SK-N-SH (cell line): ENCODE measurements at regions not wholly inside any gene's neighbourhood (a gene's known extent, or its start where the extent isn't known, plus 50 kb on each side); places are given as distances from the start of the nearest gene placed in this dataset.

ENCODE experiments used
- CTCF ChIA-PET: fragments of 300-600, 350-600 bp; formaldehyde crosslinking; extraction: SDS; loops from one replicate; lab custom pipeline; 2021; lab: Yijun Ruan, JAX
- POLR2A ChIA-PET: fragments of 350-600 bp; sonication (Branson Sonifier 250); formaldehyde crosslinking; extraction: SDS; loops from one replicate; lab custom pipeline; 2020; ENCODE audit warnings: antibody characterized with exemption, inconsistent platforms; lab: Yijun Ruan, JAX
- DNase-seq: peaks from one replicate; pipeline ENCODE4 v3.0.0; 2012
- H2AFZ ChIP-seq: fragments of 200-600 bp; sonication (generic); 2 replicates; pipeline ENCODE4 v1.8.1; 2016; ENCODE audit warnings: antibody characterized with exemption, mild to moderate bottlenecking, low read depth
- H3F3A ChIP-seq: fragments of 200-600 bp; sonication (generic); replicated peaks from 2 replicates; pipeline ENCODE3; 2016; ENCODE audit warnings: antibody characterized with exemption, mild to moderate bottlenecking; ENCODE audit not compliant: insufficient read depth
- H3K27ac ChIP-seq, 2 experiments: fragments of 200-500 bp in 1 of 2; fragments of 200-600 bp in 1 of 2; sonication (Bioruptor generic) in 1 of 2; sonication (generic), shearing (Covaris generic) in 1 of 2; 2 replicates each; pipeline versions ENCODE4 v1.5.1 to v1.6.1; 2014 to 2016; ENCODE audit warnings: low read depth in 2 of 2, inconsistent platforms in 1 of 2, low read length in 1 of 2, mild to moderate bottlenecking in 1 of 2, mixed read lengths in 1 of 2
- H3K27me3 ChIP-seq: fragments of 200-600 bp; sonication (generic), shearing (Covaris generic); 2 replicates; pipeline ENCODE4 v1.6.1; 2016; ENCODE audit warnings: mixed run types; ENCODE audit not compliant: insufficient read depth
- H3K36me3 ChIP-seq, 2 experiments: fragments of 200-500 bp in 1 of 2; fragments of 200-600 bp in 1 of 2; sonication (Bioruptor generic) in 1 of 2; sonication (generic) in 1 of 2; replicated peaks in 1 of 2; 2 replicates each; pipeline versions ENCODE3 to v1.5.1; 2014 to 2016; ENCODE audit warnings: low read length in 1 of 2, mild to moderate bottlenecking in 1 of 2; ENCODE audit not compliant: insufficient read depth in 2 of 2, control insufficient read depth in 1 of 2
- H3K4me1 ChIP-seq, 2 experiments: fragments of 200-500 bp in 1 of 2; fragments of 200-600 bp in 1 of 2; sonication (Bioruptor generic) in 1 of 2; sonication (generic), shearing (Covaris generic) in 1 of 2; 2 replicates each; pipeline versions ENCODE4 v1.5.1 to v1.6.1; 2014 to 2016; ENCODE audit warnings: low read depth in 1 of 2, low read length in 1 of 2, mixed run types in 1 of 2; ENCODE audit not compliant: insufficient read depth in 2 of 2, control insufficient read depth in 1 of 2
- H3K4me2 ChIP-seq: fragments of 200-600 bp; sonication (generic), shearing (Covaris generic); 2 replicates; pipeline ENCODE4 v1.6.1; 2017; ENCODE audit warnings: mixed run types
- H3K4me3 ChIP-seq, 2 experiments: fragments of 200-500 bp in 1 of 2; fragments of 200-600 bp in 1 of 2; sonication (Bioruptor generic) in 1 of 2; sonication (generic), shearing (Covaris generic) in 1 of 2; 2 replicates each; pipeline versions ENCODE4 v1.5.1 to v1.8.1; 2014 to 2016; ENCODE audit warnings: low read depth in 2 of 2, inconsistent platforms in 1 of 2, low read length in 1 of 2, mild to moderate bottlenecking in 1 of 2, mixed read lengths in 1 of 2, moderate library complexity in 1 of 2
- H3K79me2 ChIP-seq: fragments of 200-600 bp; sonication (generic); 2 replicates; pipeline ENCODE4 v1.8.1; 2017; ENCODE audit warnings: mild to moderate bottlenecking; ENCODE audit not compliant: insufficient read depth
- H3K9ac ChIP-seq: fragments of 200-600 bp; sonication (generic); 2 replicates; pipeline ENCODE4 v1.6.1; 2017; ENCODE audit warnings: mixed run types
- H3K9me2 ChIP-seq: fragments of 200-600 bp; sonication (generic); 2 replicates; pipeline ENCODE4 v1.6.1; 2017; ENCODE audit warnings: mixed run types
- H3K9me3 ChIP-seq: fragments of 200-600 bp; sonication (generic); 2 replicates; pipeline ENCODE4 v1.6.1; 2017; ENCODE audit warnings: mixed run types, mild to moderate bottlenecking, moderate library complexity
- H4K20me1 ChIP-seq: fragments of 200-600 bp; sonication (generic); 2 replicates; pipeline ENCODE4 v1.6.1; 2017; ENCODE audit warnings: mild to moderate bottlenecking, mixed run types; ENCODE audit not compliant: insufficient read depth
- CHD2 ChIP-seq: fragments of 150-350 bp; IDR thresholded peaks from 2 replicates; pipeline ENCODE4 v1.6.1; 2018; ENCODE audit warnings: low read length; ENCODE audit not compliant: partially characterized antibody
- ELF1 ChIP-seq: IDR thresholded peaks from 2 replicates; pipeline ENCODE4 v1.4.0; 2012
- EP300 ChIP-seq, 2 experiments: IDR thresholded peaks; 2 replicates each; pipeline versions ENCODE4 v1.4.0 to v1.6.1; 2012; ENCODE audit warnings: borderline replicate concordance in 1 of 2, low read depth in 1 of 2, low read length in 1 of 2
- FOSL2 ChIP-seq: IDR thresholded peaks from 2 replicates; pipeline ENCODE4 v1.4.0; 2012; ENCODE audit warnings: low read depth, mild to moderate bottlenecking, moderate library complexity, borderline replicate concordance
- FOXJ3 ChIP-seq: sonication (generic); formaldehyde crosslinking; IDR thresholded peaks from 2 replicates; pipeline ENCODE4 v1.5.1; 2020; ENCODE audit warnings: mild to moderate bottlenecking, missing genetic modification reagents
- FOXM1 ChIP-seq: IDR thresholded peaks from 2 replicates; pipeline ENCODE4 v1.4.0; 2012; ENCODE audit warnings: low read depth, mild to moderate bottlenecking
- IRF3 ChIP-seq: fragments of 150-350 bp; IDR thresholded peaks from 2 replicates; pipeline ENCODE4 v1.6.1; 2016; ENCODE audit warnings: mild to moderate bottlenecking, low read depth, low read length
- MXI1 ChIP-seq: IDR thresholded peaks from 2 replicates; pipeline ENCODE4 v1.6.1; 2012; ENCODE audit warnings: mild to moderate bottlenecking, low read depth, low read length, improper control_type of control experiment
- NFIC ChIP-seq: IDR thresholded peaks from 2 replicates; pipeline ENCODE4 v1.4.0; 2012; ENCODE audit warnings: borderline replicate concordance
- RCOR1 ChIP-seq: fragments of 150-350 bp; IDR thresholded peaks from 2 replicates; pipeline ENCODE4 v1.6.1; 2017; ENCODE audit warnings: antibody characterized with exemption, low read length
- TCF12 ChIP-seq: IDR thresholded peaks from 2 replicates; pipeline ENCODE4 v1.4.0; 2012
- WGBS: methylation state at CpG from one replicate; pipeline ENCODE4 v1.1.6; 2017; ENCODE audit warnings: low lambda C conversion rate; 5-methylcytosine and 5-hydroxymethylcytosine counted together
- TF ChIP-seq, protein P1 (sequence below): IDR thresholded peaks from 2 replicates; pipeline ENCODE4 v1.6.1; 2012; ENCODE audit warnings: mild to moderate bottlenecking, low read depth, low read length, moderate library complexity
- TF ChIP-seq, protein P2 (sequence below): IDR thresholded peaks from 2 replicates; pipeline ENCODE4; 2012

GRCh38 chr20:53873230-53873604, 197.2 kb downstream of the BCAS1 start:
- Histone ChIP-seq H3K9me3 (no peaks in the 10 kb centered on the region), H3K36me3 (no peaks in the 10 kb centered on the region), H3F3A (peaks cover 37% of the 10 kb centered on the region), H3K9ac (no peak overlapping the region), H3K4me3 (no peak overlapping the region), H2AFZ (peak overlapping the region; percentile 92; the same call in 1 of the 2 replicates), H3K4me2 (no peak overlapping the region), H3K27me3 (no peaks in the 10 kb centered on the region), H3K27ac (no peak overlapping the region), H3K4me1 (peaks cover 9 to 36% of the 10 kb centered on the region in 2 experiments), H3K9me2 (no peaks in the 10 kb centered on the region), H4K20me1 (no peaks in the 10 kb centered on the region), H3K79me2 (no peaks in the 10 kb centered on the region)
- CTCF ChIA-PET = interaction anchor here (0.7 to 2.8 kb wide), 3 partner anchors 12 to 52 kb away, joined by 3 to 16 read pairs (median 4); no protein-coding TSS in a partner anchor
- DNase-seq = no peak
- WGBS = 100% methylated on average over 2 of the region's 2 CpGs
- POLR2A ChIA-PET = no interaction called here
- TF ChIP-seq ELF1 (no peak), EP300 (IDR thresholded peaks at IDR 0.05; ENCODE audit: borderline replicate concordance in 1 of 2, low read depth in 1 of 2, low read length in 1 of 2) (no peak), CHD2 (no peak), MXI1 (no peak), TCF12 (no peak), RCOR1 (no peak), FOXM1 (no peak), FOXJ3 (CRISPR knock-in tag) (no peak), NFIC (no peak), IRF3 (no peak), FOSL2 (no peak)
- TF ChIP-seq, protein P1, sequence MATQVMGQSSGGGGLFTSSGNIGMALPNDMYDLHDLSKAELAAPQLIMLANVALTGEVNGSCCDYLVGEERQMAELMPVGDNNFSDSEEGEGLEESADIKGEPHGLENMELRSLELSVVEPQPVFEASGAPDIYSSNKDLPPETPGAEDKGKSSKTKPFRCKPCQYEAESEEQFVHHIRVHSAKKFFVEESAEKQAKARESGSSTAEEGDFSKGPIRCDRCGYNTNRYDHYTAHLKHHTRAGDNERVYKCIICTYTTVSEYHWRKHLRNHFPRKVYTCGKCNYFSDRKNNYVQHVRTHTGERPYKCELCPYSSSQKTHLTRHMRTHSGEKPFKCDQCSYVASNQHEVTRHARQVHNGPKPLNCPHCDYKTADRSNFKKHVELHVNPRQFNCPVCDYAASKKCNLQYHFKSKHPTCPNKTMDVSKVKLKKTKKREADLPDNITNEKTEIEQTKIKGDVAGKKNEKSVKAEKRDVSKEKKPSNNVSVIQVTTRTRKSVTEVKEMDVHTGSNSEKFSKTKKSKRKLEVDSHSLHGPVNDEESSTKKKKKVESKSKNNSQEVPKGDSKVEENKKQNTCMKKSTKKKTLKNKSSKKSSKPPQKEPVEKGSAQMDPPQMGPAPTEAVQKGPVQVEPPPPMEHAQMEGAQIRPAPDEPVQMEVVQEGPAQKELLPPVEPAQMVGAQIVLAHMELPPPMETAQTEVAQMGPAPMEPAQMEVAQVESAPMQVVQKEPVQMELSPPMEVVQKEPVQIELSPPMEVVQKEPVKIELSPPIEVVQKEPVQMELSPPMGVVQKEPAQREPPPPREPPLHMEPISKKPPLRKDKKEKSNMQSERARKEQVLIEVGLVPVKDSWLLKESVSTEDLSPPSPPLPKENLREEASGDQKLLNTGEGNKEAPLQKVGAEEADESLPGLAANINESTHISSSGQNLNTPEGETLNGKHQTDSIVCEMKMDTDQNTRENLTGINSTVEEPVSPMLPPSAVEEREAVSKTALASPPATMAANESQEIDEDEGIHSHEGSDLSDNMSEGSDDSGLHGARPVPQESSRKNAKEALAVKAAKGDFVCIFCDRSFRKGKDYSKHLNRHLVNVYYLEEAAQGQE = no peak
- TF ChIP-seq, protein P2, sequence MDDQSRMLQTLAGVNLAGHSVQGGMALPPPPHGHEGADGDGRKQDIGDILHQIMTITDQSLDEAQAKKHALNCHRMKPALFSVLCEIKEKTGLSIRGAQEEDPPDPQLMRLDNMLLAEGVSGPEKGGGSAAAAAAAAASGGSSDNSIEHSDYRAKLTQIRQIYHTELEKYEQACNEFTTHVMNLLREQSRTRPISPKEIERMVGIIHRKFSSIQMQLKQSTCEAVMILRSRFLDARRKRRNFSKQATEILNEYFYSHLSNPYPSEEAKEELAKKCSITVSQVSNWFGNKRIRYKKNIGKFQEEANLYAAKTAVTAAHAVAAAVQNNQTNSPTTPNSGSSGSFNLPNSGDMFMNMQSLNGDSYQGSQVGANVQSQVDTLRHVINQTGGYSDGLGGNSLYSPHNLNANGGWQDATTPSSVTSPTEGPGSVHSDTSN = no peak
